Right atrium auricular region (tissue), 2 donors: ENCODE measurements at regions not wholly inside any gene's neighbourhood (a gene's known extent, or its start where the extent isn't known, plus 50 kb on each side); places are given as distances from the start of the nearest gene placed in this dataset.
"Not testable (repeated sequence)": the region's sequence is repeated elsewhere in the genome, so short reads cannot be mapped to it uniquely, and the experiment has no call there.

Experiments used
- DNase-seq: peaks from one replicate; pipeline ENCODE4 v3.0.0-alpha.2; 2019; ENCODE audit warnings: low spot score
- H3K27ac ChIP-seq, 2 donors: fragments of 200-600 bp; sonication (generic); 1 replicate in 1 of 2; 2 replicates in 1 of 2; pipeline ENCODE4 v1.5.1; 2016 to 2019
- H3K27me3 ChIP-seq, 2 donors: fragments of 200-600 bp; sonication (generic); one replicate each; pipeline versions ENCODE4 v1.5.1 to v1.6.0; 2017 to 2019
- H3K36me3 ChIP-seq: fragments of 200-600 bp; sonication (generic); one replicate; pipeline ENCODE4 v1.5.1; 2016
- H3K4me1 ChIP-seq, 2 donors: fragments of 200-600 bp; sonication (generic); one replicate each; pipeline versions ENCODE4 v1.5.1 to v1.6.0; 2017 to 2019
- H3K4me3 ChIP-seq, 2 donors: fragments of 200-600 bp; sonication (generic); 1 replicate in 1 of 2; 2 replicates in 1 of 2; pipeline ENCODE4 v1.5.1; 2017 to 2019; ENCODE audit warnings: mild to moderate bottlenecking in 1 of 2, moderate library complexity in 1 of 2
- H3K9me3 ChIP-seq, 2 donors: fragments of 200-600 bp; sonication (generic); one replicate each; pipeline ENCODE4 v1.5.1; 2019
- TF ChIP-seq, protein P1 (sequence below), 2 donors: fragments of 200-600 bp; sonication (generic); IDR thresholded peaks; one replicate each; pipeline ENCODE4 v1.5.1; 2019; ENCODE audit warnings: antibody characterized with exemption in 2 of 2

DNA sequence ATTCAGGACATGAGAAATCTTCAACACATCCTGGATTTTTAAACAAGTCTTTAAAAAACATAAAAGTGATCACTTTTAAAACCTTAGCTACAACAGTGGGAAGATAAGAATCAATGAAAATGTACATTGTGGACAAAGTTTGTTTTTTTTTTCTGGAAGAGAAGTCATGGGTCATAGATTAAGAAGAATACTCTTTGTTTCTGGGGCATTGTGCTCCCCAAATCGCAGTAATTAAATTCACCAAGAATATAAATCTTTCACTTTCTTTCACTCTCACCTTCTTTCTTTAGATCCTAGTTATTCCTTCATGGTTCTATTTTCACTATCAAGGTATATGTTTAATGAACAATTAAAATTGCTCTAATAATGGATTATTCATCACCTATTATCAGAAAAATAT is 132.6 kb upstream of the PGR start:
- H3K27ac ChIP-seq = no peak overlapping the region
- no peak for DNase-seq
- H3K36me3 ChIP-seq = no peaks in the 10 kb centered on the region
- TF ChIP-seq, protein P1, sequence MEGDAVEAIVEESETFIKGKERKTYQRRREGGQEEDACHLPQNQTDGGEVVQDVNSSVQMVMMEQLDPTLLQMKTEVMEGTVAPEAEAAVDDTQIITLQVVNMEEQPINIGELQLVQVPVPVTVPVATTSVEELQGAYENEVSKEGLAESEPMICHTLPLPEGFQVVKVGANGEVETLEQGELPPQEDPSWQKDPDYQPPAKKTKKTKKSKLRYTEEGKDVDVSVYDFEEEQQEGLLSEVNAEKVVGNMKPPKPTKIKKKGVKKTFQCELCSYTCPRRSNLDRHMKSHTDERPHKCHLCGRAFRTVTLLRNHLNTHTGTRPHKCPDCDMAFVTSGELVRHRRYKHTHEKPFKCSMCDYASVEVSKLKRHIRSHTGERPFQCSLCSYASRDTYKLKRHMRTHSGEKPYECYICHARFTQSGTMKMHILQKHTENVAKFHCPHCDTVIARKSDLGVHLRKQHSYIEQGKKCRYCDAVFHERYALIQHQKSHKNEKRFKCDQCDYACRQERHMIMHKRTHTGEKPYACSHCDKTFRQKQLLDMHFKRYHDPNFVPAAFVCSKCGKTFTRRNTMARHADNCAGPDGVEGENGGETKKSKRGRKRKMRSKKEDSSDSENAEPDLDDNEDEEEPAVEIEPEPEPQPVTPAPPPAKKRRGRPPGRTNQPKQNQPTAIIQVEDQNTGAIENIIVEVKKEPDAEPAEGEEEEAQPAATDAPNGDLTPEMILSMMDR (IDR thresholded peaks at IDR 0.05) = no peak
- H3K9me3 ChIP-seq = no peaks in the 10 kb centered on the region
- H3K27me3 ChIP-seq = no peaks in the 10 kb centered on the region
- H3K4me1 ChIP-seq = no peaks in the 10 kb centered on the region
- no peak overlapping the region for H3K4me3 ChIP-seq

DNA sequence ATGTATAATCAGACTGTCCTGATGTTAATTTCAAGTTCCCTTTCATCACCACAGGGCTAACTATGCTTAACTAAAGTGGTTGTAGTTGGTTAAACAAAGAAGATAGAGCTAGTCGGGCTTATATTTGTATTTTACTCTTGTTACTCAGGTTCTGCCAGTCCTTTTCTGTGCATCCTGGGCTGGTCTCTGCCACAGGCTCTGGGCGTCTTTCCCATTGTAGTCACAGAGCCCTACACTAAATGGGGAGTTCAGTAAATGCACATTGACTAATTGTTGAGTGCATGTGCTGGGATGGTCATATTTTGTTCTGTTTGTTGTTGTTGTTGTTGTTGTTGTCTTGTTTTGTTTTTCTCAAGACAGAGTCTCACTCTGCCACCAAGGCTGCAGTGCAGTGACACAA is 125.4 kb upstream of the PGR start:
- TF ChIP-seq, protein P1 (IDR thresholded peaks at IDR 0.05) = no peak
- no peak overlapping the region for H3K27ac ChIP-seq
- no peaks in the 10 kb centered on the region for H3K27me3 ChIP-seq
- H3K4me1 ChIP-seq = no peaks in the 10 kb centered on the region
- no peak overlapping the region for H3K4me3 ChIP-seq
- no peaks in the 10 kb centered on the region for H3K9me3 ChIP-seq
- no peak for DNase-seq
- H3K36me3 ChIP-seq = no peaks in the 10 kb centered on the region

DNA sequence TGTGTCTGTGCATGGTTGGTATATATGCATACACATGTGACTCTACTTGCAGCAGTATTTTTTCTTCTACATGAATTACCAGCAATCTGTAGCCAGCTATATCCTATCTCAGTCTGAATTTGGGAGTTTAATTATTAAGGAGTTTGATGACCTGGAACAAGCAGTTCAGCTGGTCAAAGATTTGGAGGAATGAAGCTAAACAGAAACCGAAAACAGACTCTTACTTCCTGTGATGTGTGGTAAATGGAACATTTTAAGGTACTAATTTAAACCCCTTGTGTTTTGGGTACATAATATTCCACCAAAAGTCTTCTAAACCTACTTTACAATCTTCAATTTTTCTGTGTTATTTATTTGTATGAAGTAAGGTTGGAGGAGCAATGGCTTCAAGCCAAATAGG is 124.4 kb upstream of the PGR start:
- Histone ChIP-seq H3K4me1 (no peaks in the 10 kb centered on the region), H3K9me3 (no peaks in the 10 kb centered on the region), H3K27ac (no peak overlapping the region), H3K4me3 (no peak overlapping the region), H3K36me3 (no peaks in the 10 kb centered on the region), H3K27me3 (no peaks in the 10 kb centered on the region)
- TF ChIP-seq, protein P1 (IDR thresholded peaks at IDR 0.05) = no peak
- no peak for DNase-seq

DNA sequence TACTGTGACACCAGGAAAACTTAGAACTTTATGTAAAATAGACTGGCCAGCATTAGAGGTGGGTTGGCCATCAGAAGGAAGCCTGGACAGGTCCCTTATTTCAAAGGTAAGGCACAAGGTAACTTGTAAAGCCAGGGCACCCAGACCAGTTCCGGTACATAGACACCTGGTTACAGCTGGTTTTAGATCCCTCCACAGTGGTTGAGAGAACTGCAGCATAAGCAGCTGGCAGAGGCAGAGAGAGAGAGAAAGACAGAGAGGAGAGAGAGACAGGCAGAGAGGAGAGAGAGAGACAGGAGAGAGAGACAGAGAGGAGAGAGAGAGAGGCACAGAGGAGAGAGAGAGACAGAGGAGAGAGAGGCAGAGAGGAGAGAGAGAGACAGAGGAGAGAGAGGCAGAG is 116.0 kb upstream of the PGR start:
- H3K27ac ChIP-seq, H3K4me1 ChIP-seq, H3K9me3 ChIP-seq, H3K27me3 ChIP-seq, H3K36me3 ChIP-seq, DNase-seq, H3K4me3 ChIP-seq: not testable (repeated sequence)

DNA sequence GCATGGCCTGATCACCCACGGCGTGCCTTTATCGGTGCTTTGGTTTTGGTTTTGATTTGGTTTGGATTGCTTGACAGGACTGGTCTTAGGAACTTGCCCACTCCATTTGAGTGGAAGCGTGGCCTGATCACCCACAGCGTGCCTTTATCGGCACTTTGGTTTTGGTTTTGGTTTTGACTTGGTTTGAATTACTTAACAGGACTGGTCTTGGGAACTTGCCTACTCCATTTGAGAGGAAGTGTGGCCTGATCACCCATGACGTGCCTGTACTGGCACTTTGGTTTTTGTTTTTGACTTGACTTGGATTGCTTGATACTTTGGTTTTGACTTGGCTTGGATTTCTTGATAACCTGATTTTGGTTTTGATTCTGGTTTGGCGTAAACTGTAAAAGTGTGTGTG is 115.5 kb upstream of the PGR start:
- H3K9me3 ChIP-seq, H3K27ac ChIP-seq: not testable (repeated sequence)

DNA sequence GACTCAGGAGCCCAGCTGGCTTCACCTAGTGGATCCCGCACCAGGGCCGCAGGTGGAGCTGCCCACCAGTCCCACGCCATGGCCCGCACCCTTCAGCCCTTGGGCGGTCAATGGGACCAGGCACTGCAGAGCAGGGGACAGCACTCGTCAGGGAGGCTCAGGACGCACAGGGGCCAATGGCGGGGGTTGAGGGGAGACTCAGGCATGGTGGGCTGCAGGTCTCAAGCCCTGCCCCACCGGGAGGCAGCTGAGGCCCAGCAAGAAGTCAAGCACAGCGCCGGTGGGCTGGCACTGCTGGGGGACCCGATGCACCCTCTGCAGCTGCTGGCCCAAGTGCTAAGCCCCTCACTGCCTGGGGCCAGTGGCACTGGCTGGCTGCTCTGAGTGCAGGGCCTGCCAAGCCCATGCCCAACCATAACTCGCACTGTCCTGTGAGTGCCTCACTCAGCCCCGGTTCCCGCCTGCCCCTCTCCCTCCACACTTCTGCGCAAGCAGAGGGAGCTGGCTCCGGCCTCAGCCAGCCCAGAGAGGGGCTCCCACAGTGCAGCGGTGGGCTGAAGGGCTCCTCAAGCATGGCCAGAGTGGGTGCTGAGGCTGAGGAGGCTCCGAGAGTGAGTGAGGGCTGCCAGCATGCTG is 111.7 kb upstream of the PGR start:
- TF ChIP-seq, protein P1 (IDR thresholded peaks at IDR 0.05) = no peak
- Histone ChIP-seq H3K4me3 (no peak overlapping the region), H3K27ac (no peak overlapping the region), H3K4me1 (no peaks in the 10 kb centered on the region), H3K9me3 (no peaks in the 10 kb centered on the region), H3K27me3 (no peaks in the 10 kb centered on the region), H3K36me3 (no peaks in the 10 kb centered on the region)
- no peak for DNase-seq

More for the DNA sequence above, 115.5 kb upstream of the PGR start:
- not testable (repeated sequence) for H3K4me3 ChIP-seq, DNase-seq, H3K4me1 ChIP-seq, H3K36me3 ChIP-seq, H3K27me3 ChIP-seq

DNA sequence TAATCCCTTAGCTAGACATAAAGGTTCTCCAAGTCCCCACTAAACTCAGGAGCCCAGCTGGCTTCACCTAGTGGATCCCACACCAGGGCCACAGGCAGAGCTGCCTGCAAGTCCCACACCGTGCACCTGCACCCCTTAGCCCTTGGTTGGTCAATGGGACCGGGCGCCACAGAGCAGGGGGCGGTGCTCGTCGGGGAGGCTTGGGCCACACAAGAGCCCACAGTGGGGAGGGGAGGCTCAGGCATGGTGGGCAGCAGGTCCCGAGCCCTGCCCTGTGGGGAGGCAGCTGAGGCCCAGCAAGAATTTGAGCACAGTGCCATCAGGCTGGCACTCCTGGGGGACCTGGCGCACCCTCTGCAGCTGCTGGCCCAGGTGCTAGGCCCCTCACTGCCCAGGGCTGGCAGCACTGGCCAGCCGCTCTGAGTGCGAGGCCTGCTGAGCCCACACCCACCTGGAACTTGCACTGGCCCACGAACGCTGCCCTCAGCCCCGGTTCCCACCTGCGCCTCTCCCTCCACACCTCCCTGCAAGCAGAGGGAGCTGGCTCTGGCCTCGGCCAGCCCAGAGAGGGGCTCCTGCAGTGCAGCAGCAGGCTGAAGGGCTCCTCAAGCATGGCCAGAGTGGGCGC is 101.7 kb upstream of the PGR start:
- not testable (repeated sequence) for H3K36me3 ChIP-seq, H3K27me3 ChIP-seq, H3K4me3 ChIP-seq, H3K27ac ChIP-seq, H3K9me3 ChIP-seq, H3K4me1 ChIP-seq, DNase-seq
